Kidney (tissue), 13 donors: ENCODE measurements at regions not wholly inside any gene's neighbourhood (a gene's known extent, or its start where the extent isn't known, plus 50 kb on each side); places are given as distances from the start of the nearest gene placed in this dataset.
"Not testable (repeated sequence)": the region's sequence is repeated elsewhere in the genome, so short reads cannot be mapped to it uniquely, and the experiment has no call there.

Experiments
- DNase-seq, 5 donors: peaks; one replicate each; pipeline ENCODE4 v3.0.0-alpha.2; 2013 to 2020
- FAIRE-seq: peaks from 2 replicates; lab custom pipeline; 2012; peaks lifted over from hg19 to GRCh38; lab: Jason Lieb, UNC
- H3K27ac ChIP-seq, 2 donors: one replicate each; pipeline ENCODE4 v1.7.0; 2013; ENCODE audit warnings: low read depth in 2 of 2, low read length in 2 of 2, inconsistent platforms in 1 of 2
- H3K27me3 ChIP-seq: one replicate; pipeline ENCODE4 v1.7.1; 2013; ENCODE audit warnings: low read length, inconsistent platforms; ENCODE audit not compliant: control insufficient read depth, insufficient read depth
- H3K36me3 ChIP-seq, 3 donors: one replicate each; pipeline versions ENCODE4 v1.7.0 to v1.7.1; 2013; ENCODE audit warnings: low read length in 3 of 3, control low read depth in 1 of 3, inconsistent platforms in 1 of 3; ENCODE audit not compliant: insufficient read depth in 3 of 3, control insufficient read depth in 2 of 3
- H3K4me1 ChIP-seq, 3 donors: one replicate each; pipeline versions ENCODE4 v1.7.0 to v1.7.1; 2013; ENCODE audit warnings: low read length in 3 of 3, inconsistent platforms in 1 of 3, low read depth in 1 of 3; ENCODE audit not compliant: control insufficient read depth in 2 of 3, insufficient read depth in 2 of 3
- H3K4me3 ChIP-seq, 3 donors: one replicate each; pipeline versions ENCODE4 v1.7.0 to v1.8.1; 2013; ENCODE audit warnings: low read length in 3 of 3, control low read depth in 1 of 3, inconsistent platforms in 1 of 3
- H3K9ac ChIP-seq, 3 donors: one replicate each; pipeline versions ENCODE4 v1.7.0 to v1.7.1; 2013; ENCODE audit warnings: low read length in 3 of 3, control low read depth in 1 of 3, inconsistent platforms in 1 of 3
- H3K9me3 ChIP-seq, 3 donors: one replicate each; pipeline versions ENCODE4 v1.7.0 to v1.7.1; 2013; ENCODE audit warnings: low read length in 3 of 3, control low read depth in 1 of 3, inconsistent platforms in 1 of 3; ENCODE audit not compliant: control insufficient read depth in 2 of 3, insufficient read depth in 1 of 3
- intact Hi-C: fragments of 100-400 bp; cut with DNase I; formaldehyde crosslinking; loops from one replicate; pipeline ENCODE4 v1.11.1; 2022
- TF ChIP-seq, protein P1 (sequence below): IDR thresholded peaks from 3 replicates; pipeline ENCODE4 v1.5.1; 2012; ENCODE audit warnings: mild to moderate bottlenecking, moderate library complexity, borderline replicate concordance; ENCODE audit not compliant: insufficient read depth; ENCODE audit errors: extremely low read depth
- donor health status: control.
- donor health status: control.
- donor health status: control.
- donor health status: control.
- donor health status: control.
- donor health status: DM: yes; HTN: yes; CAD: no.
- donor health status: Normal renal cell carcinoma (clear cell type).

DNA sequence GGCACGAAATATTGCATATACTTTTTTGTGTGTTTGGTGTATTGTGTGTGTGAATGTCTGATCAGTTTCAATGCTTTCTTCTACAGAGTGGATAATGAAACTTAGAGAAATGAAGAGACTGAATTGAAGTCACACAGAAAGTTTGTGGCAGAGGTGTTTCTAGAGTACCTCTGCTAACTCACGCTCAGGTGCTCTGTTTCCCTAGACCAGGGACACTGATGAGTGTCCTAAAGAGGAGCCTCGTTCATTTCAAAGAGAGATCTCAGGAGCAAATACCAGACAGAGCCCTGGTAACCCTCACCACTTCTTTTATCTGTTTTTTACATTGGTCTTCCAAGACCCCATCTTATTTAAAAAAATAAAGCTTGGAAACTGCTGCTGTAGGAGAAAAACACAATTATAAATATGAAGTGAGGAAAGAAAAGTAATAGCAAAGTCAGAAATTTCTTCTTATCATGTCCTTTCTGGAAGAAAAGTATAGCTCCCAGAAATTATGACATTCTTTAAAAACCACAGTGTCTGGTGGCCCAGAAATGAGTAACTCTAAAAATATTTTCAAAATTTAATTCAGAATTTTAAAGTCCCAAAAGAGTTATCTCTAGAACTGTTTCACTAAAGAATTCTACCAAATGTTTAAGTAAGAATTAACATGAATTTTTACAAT is 720.6 kb downstream of the RFPL4B start:
- DNase-seq: no peak
- no peak overlapping the region for H3K27ac ChIP-seq
- intact Hi-C loops: no loop called here
- no peaks in the 10 kb centered on the region for H3K9me3 ChIP-seq
- FAIRE-seq: no peak
- no peaks in the 10 kb centered on the region for H3K36me3 ChIP-seq
- H3K27me3 ChIP-seq: no peaks in the 10 kb centered on the region
- no peak overlapping the region for H3K9ac ChIP-seq
- H3K4me3 ChIP-seq: no peak overlapping the region
- TF ChIP-seq, protein P1, sequence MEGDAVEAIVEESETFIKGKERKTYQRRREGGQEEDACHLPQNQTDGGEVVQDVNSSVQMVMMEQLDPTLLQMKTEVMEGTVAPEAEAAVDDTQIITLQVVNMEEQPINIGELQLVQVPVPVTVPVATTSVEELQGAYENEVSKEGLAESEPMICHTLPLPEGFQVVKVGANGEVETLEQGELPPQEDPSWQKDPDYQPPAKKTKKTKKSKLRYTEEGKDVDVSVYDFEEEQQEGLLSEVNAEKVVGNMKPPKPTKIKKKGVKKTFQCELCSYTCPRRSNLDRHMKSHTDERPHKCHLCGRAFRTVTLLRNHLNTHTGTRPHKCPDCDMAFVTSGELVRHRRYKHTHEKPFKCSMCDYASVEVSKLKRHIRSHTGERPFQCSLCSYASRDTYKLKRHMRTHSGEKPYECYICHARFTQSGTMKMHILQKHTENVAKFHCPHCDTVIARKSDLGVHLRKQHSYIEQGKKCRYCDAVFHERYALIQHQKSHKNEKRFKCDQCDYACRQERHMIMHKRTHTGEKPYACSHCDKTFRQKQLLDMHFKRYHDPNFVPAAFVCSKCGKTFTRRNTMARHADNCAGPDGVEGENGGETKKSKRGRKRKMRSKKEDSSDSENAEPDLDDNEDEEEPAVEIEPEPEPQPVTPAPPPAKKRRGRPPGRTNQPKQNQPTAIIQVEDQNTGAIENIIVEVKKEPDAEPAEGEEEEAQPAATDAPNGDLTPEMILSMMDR: no peak
- H3K4me1 ChIP-seq: no peaks in the 10 kb centered on the region

DNA sequence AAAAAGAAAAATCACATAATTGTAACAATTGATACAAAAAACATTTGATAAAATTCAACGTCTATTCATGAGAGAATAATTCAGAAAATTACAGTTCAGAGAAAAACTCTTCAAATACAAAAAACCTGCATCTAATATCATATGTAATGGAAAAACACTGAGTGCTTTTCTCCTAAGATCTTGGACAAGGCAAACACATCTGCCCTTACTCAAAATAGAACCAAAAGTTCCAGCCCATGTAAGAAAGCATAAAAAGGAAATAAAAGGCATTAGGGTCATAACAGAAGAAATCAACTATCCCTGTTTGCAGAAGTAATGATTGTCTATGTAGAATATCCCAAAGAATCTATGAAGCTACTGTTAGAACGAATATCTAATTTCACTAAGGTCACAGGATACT is 721.4 kb downstream of the RFPL4B start:
- FAIRE-seq (no peak), DNase-seq (no peak)
- TF ChIP-seq, protein P1: no peak
- intact Hi-C loops: no loop called here
- H3K36me3 ChIP-seq: no peaks in the 10 kb centered on the region
- H3K27me3 ChIP-seq: no peaks in the 10 kb centered on the region
- H3K4me3 ChIP-seq: no peak overlapping the region
- H3K4me1 ChIP-seq: no peaks in the 10 kb centered on the region
- H3K9ac ChIP-seq: no peak overlapping the region
- H3K27ac ChIP-seq: no peak overlapping the region
- no peaks in the 10 kb centered on the region for H3K9me3 ChIP-seq

DNA sequence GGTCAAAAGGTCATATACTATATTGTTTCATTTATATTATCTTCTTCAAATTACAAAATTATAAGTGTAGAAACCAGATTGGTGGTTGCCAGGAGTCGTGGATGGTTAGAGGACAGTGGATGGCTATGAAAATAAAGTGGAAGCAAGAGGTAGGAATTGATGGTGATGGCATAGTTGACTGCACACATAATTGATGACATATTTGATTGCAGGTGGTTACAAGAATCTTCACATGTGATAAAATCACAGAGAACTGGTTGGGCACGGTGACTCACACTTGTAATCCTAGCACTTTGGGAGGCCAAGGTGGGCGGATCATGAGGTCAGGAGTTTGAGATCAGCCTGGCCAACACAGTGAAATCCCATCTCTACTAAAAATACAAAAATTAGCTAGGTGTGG is 723.6 kb downstream of the RFPL4B start:
- H3K27me3 ChIP-seq, H3K27ac ChIP-seq, FAIRE-seq, intact Hi-C loops, H3K4me1 ChIP-seq, DNase-seq, H3K9ac ChIP-seq, H3K36me3 ChIP-seq, H3K4me3 ChIP-seq, H3K9me3 ChIP-seq: not testable (repeated sequence)

DNA sequence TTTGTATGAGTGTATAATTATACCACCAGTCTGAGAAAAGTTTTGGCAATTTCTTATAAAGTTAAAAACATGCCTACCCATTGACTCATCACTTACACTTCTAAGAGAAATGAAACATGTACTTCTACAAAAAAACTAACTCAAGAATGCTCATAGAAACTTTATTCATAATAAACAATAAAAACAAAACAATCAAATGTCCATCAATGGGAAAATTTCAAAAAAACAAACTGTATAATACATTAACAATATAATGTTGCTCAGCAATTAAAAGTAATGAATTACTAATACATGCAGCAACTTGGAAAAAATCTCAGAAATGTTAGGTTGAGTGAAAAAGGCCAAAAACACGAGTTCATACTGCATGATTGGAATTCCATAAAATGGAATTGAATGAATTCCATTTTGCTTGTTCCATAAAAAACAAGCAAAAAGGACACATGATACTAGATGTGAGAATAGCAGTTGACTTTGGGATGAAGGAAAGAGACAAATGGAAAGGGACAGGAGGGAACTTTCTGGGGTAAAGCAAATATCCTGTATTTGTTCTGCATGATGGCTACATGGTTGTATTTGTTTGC is 726.6 kb downstream of the RFPL4B start:
- Histone ChIP-seq H3K9ac (no peak overlapping the region), H3K4me3 (no peak overlapping the region), H3K9me3 (no peaks in the 10 kb centered on the region), H3K27me3 (no peaks in the 10 kb centered on the region), H3K36me3 (no peaks in the 10 kb centered on the region), H3K4me1 (no peaks in the 10 kb centered on the region), H3K27ac (no peak overlapping the region)
- FAIRE-seq (peak; percentile 35), DNase-seq (no peak)
- intact Hi-C loops: no loop called here
- TF ChIP-seq, protein P1: no peak
